ENCODE measurements at regions not wholly inside any gene's neighbourhood (a gene's known extent, or its start where the extent isn't known, plus 50 kb on each side); places are given as distances from the start of the nearest gene placed in this dataset.

GRCh38 chr1:81496349-81496748, 304.4 kb upstream of the ADGRL2 start:
- Histone ChIP-seq H3K9me2 (ENCODE audit: insufficient read depth, low read length) (no peaks in the 10 kb centered on the region), H3K4me3 (ENCODE audit: low read length) (no peak overlapping the region), H3K9me3 (ENCODE audit: low read length) (no peaks in the 10 kb centered on the region), H4K20me1 (ENCODE audit: insufficient read depth) (no peaks in the 10 kb centered on the region), H3K4me2 (ENCODE audit: low read length) (no peak overlapping the region), H3K27me3 (ENCODE audit: insufficient read depth, low read depth, low read length) (no peaks in the 10 kb centered on the region), H3K9ac (ENCODE audit: low read length) (no peak overlapping the region), H2AFZ (ENCODE audit: low read depth, low read length) (no peak overlapping the region), H3K79me2 (replicated peaks; ENCODE audit: insufficient read depth, low read length) (no peaks in the 10 kb centered on the region), H3F3A (ENCODE audit: insufficient read depth, low read length, poor library complexity, severe bottlenecking) (no peaks in the 10 kb centered on the region), H3K27ac (ENCODE audit: low read length) (no peak overlapping the region), H3K36me3 (ENCODE audit: insufficient read depth, low read length) (no peaks in the 10 kb centered on the region)
- TF ChIP-seq CTCF (IDR thresholded peaks at IDR 0.05; ENCODE audit: poor library complexity, severe bottlenecking): no peak
- TF ChIP-seq REST (IDR thresholded peaks at IDR 0.05; ENCODE audit: borderline replicate concordance): no peak
- TF ChIP-seq TAF1 (IDR thresholded peaks at IDR 0.05; ENCODE audit: low read depth): no peak
- no peak for TF ChIP-seq POLR2AphosphoS5 (IDR thresholded peaks at IDR 0.05)
- TF ChIP-seq SMC3 (conservative IDR thresholded peaks at IDR 0.05; ENCODE audit: poor library complexity): no peak
- TF ChIP-seq EZH2 (IDR thresholded peaks at IDR 0.05; ENCODE audit: borderline replicate concordance, insufficient read depth, low read length, poor library complexity, severe bottlenecking): no peak
- no peak for TF ChIP-seq MXI1 (conservative IDR thresholded peaks at IDR 0.05; ENCODE audit: poor library complexity, severe bottlenecking)

DNA sequence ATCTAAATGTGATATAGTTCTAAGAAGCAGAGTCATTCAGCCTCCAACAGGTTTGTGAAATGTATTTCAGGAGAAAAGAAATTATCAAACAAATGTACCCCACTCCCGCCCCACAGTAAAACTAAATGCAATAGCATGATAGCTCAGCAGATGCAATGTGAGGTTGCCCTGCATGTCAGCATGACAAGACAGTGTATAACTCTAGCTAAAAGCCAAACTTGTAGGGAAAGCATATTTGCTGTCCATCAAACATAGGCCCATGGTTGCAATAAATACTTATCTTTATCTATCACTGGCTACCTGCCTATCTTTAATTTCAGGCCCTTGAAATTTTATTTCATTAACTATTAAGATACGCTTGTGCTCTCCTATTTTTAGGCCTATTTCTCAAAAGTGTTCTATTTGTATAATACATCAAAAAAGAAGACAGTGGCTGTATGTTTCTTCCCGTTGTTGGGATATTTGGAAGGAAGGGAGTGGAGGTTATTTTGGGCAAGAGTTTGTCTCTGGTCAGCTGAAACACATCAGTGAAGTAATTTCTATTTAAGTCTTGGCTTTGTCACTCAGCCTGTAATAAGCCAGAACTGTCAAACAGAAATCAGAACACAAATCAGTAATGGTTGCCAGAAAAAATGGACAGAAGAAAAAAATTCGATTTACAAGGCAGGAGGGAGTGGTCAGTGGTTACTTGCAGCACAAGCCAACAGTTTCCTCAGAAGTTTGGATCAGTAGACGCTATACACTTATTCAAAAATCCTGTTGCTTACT, 307.4 kb upstream of the ADGRL2 start:
- H3K9ac ChIP-seq (ENCODE audit: low read length): no peak overlapping the region
- H4K20me1 ChIP-seq (ENCODE audit: insufficient read depth): no peaks in the 10 kb centered on the region
- H3K4me2 ChIP-seq (ENCODE audit: low read length): no peak overlapping the region
- no peaks in the 10 kb centered on the region for H3K36me3 ChIP-seq (ENCODE audit: insufficient read depth, low read length)
- H3K27me3 ChIP-seq (ENCODE audit: insufficient read depth, low read depth, low read length): no peaks in the 10 kb centered on the region
- no peaks in the 10 kb centered on the region for H3K9me2 ChIP-seq (ENCODE audit: insufficient read depth, low read length)
- no peaks in the 10 kb centered on the region for H3F3A ChIP-seq (ENCODE audit: insufficient read depth, low read length, poor library complexity, severe bottlenecking)
- no peak for TF ChIP-seq REST (IDR thresholded peaks at IDR 0.05; ENCODE audit: borderline replicate concordance)
- TF ChIP-seq EZH2 (IDR thresholded peaks at IDR 0.05; ENCODE audit: borderline replicate concordance, insufficient read depth, low read length, poor library complexity, severe bottlenecking): no peak
- TF ChIP-seq RAD21 (conservative IDR thresholded peaks at IDR 0.05): no peak
- TF ChIP-seq SMC3 (conservative IDR thresholded peaks at IDR 0.05; ENCODE audit: poor library complexity): no peak
- no peak for TF ChIP-seq EP300 (conservative IDR thresholded peaks at IDR 0.05; ENCODE audit: poor library complexity, severe bottlenecking)
- no peak for TF ChIP-seq TAF1 (IDR thresholded peaks at IDR 0.05; ENCODE audit: low read depth)
- no peak for TF ChIP-seq POLR2AphosphoS5 (IDR thresholded peaks at IDR 0.05)
- no peak for TF ChIP-seq CTCF (IDR thresholded peaks at IDR 0.05; ENCODE audit: poor library complexity, severe bottlenecking)
- TF ChIP-seq MXI1 (conservative IDR thresholded peaks at IDR 0.05; ENCODE audit: poor library complexity, severe bottlenecking): no peak
- H3K4me3 ChIP-seq (ENCODE audit: low read length): no peak overlapping the region
- peaks cover 3% of the 10 kb centered on the region for H3K9me3 ChIP-seq (ENCODE audit: low read length)
- no peak overlapping the region for H3K27ac ChIP-seq (ENCODE audit: low read length)
- no peak overlapping the region for H2AFZ ChIP-seq (ENCODE audit: low read depth, low read length)
- H3K79me2 ChIP-seq (replicated peaks; ENCODE audit: insufficient read depth, low read length): no peaks in the 10 kb centered on the region

Measured in neural cell (in vitro differentiated cells).